ENCODE measurements at regions not wholly inside any gene's neighbourhood (a gene's known extent, or its start where the extent isn't known, plus 50 kb on each side); places are given as distances from the start of the nearest gene placed in this dataset.

- no peak for DNase-seq (ENCODE audit: low read depth)
These were observed 260.0 kb upstream of the HS6ST1 start for GRCh38 chr2:128578406-128579390.

GRCh38 chr2:128579825-128580224 lies 261.2 kb upstream of the HS6ST1 start:
- no peak for DNase-seq (ENCODE audit: low read depth)

- DNase-seq (ENCODE audit: low read depth): no peak
These were observed 262.6 kb upstream of the HS6ST1 start for GRCh38 chr2:128580988-128581848.

- no peak for DNase-seq (ENCODE audit: low read depth)
These were observed 263.2 kb upstream of the HS6ST1 start for GRCh38 chr2:128581849-128582244.

- DNase-seq (ENCODE audit: low read depth): peak; percentile 90
These were observed 265.7 kb upstream of the HS6ST1 start for GRCh38 chr2:128584296-128584890.

GRCh38 chr2:128585706-128586105 lies 267.0 kb upstream of the HS6ST1 start:
- DNase-seq (ENCODE audit: low read depth): peak; percentile 85

GRCh38 chr2:128589681-128590080 lies 271.0 kb upstream of the HS6ST1 start:
- no peak for DNase-seq (ENCODE audit: low read depth)

GRCh38 chr2:128590309-128591021 lies 271.8 kb upstream of the HS6ST1 start:
- DNase-seq (ENCODE audit: low read depth): no peak

- DNase-seq (ENCODE audit: low read depth): no peak
These were observed 272.6 kb upstream of the HS6ST1 start for GRCh38 chr2:128591022-128591860.

GRCh38 chr2:128591861-128592822 lies 273.5 kb upstream of the HS6ST1 start:
- DNase-seq (ENCODE audit: low read depth): no peak

- DNase-seq (ENCODE audit: low read depth): no peak
These were observed 274.8 kb upstream of the HS6ST1 start for GRCh38 chr2:128593518-128593878.

GRCh38 chr2:128593879-128594650 lies 275.4 kb upstream of the HS6ST1 start:
- no peak for DNase-seq (ENCODE audit: low read depth)

- no peak for DNase-seq (ENCODE audit: low read depth)
These were observed 275.9 kb upstream of the HS6ST1 start for GRCh38 chr2:128594651-128594910.

- no peak for DNase-seq (ENCODE audit: low read depth)
These were observed 276.4 kb upstream of the HS6ST1 start for GRCh38 chr2:128594953-128595677.

GRCh38 chr2:128595763-128596395 lies 277.2 kb upstream of the HS6ST1 start:
- no peak for DNase-seq (ENCODE audit: low read depth)

- DNase-seq (ENCODE audit: low read depth): no peak
These were observed 277.9 kb upstream of the HS6ST1 start for GRCh38 chr2:128596396-128597120.

GRCh38 chr2:128597121-128597762 lies 278.6 kb upstream of the HS6ST1 start:
- no peak for DNase-seq (ENCODE audit: low read depth)
